Activated CD8-positive, alpha-beta memory T cell treated with anti-CD3 and anti-CD28 coated beads, Interleukin-2, amount 50 U/mL, for 4 hours (primary cell): ENCODE measurements at regions not wholly inside any gene's neighbourhood (a gene's known extent, or its start where the extent isn't known, plus 50 kb on each side); places are given as distances from the start of the nearest gene placed in this dataset.

ENCODE experiments used
- DNase-seq: peaks from one replicate; pipeline ENCODE4 v3.0.0-alpha.2; 2020

DNA sequence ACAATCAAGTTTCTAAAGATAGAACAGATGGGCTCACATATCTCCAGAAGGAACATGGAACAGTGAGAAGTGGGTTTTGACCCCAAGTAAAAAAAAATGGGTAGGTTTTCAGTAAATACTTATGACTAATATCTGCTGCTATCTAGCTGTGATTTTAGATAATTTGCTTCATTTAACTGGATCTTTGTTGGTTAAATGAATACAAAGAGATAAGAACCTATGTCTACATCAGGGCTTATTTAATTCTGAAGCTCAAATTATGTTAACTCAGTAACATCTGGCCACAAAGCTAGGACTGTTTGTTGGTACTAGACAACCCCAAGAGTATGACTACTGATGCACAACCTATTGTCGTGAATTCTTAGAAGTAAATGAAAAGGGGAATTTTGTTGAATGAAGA, 144.4 kb upstream of the SESN3 start:
- no peak for DNase-seq

- no peak for DNase-seq
These were observed 143.1 kb upstream of the SESN3 start for GRCh38 chr11:95374105-95374504.

DNA sequence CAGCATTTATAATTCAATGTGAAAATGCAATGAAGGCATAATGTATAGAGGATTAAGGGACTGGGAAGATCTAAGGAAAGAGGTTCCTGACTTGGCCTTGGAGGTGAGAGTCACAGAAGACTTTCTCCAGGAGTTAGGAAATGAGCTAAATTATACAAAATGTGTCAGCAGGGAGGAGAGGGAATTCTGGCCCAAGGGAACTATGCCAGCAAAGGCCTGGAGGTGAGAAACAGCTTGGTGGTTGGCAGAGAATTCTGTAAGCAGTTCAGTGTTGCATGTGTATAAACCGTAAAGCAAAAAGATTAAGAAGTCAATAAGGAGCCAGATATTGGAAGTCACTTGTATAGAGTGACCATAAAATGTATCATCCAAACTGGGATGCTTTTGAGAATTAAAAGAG, 142.2 kb upstream of the SESN3 start:
- DNase-seq: no peak

DNA sequence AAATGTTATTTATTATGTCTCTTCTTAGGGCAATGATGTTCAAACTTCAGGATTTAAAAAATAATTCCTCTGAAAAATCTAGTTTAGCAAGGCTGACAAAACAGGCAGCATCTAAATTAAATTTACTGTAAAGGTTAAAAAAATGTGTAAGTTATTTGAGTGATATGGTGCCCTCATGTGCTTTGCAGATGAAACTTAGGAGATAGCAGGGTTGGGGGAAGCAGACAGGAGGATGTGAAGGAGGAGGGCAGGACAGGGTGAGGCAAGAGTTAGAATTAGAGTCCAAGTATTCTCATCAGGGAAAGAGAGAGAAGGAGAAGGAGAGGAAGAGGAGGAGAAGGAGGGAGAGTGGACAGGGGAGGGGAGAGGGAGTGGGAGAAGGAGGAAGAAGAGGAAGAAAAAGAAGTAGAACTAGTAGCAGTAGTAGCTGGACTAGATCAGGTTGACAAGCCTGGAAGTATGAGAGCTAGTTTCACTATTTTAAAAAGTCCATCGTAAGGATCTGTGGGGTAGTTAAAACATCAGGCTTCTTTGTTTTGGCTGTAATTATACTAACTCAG, 141.2 kb upstream of the SESN3 start:
- DNase-seq: no peak

DNA sequence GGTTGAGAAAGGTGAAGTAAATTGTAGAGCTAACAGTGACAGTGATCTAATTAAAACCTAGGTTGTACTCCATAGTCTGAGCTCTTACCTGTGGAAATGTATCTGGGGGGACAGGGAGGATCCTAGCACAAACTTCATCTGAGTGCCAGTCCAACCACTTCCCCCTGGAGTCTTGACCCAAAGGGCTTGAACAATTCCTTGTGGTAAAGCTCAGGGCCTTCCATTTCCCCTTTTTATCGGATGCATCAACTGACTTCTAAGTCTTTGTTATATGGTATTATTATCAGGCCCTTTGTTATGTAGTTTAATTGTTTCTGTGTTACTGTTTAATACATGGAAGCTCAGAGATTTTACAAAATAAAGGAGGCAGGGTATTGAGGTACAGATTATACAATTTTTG, 140.2 kb upstream of the SESN3 start:
- no peak for DNase-seq

- DNase-seq: no peak
These were observed 136.7 kb upstream of the SESN3 start for GRCh38 chr11:95367726-95368125.

- no peak for DNase-seq
These were observed 134.3 kb upstream of the SESN3 start for GRCh38 chr11:95365348-95365747.

DNA sequence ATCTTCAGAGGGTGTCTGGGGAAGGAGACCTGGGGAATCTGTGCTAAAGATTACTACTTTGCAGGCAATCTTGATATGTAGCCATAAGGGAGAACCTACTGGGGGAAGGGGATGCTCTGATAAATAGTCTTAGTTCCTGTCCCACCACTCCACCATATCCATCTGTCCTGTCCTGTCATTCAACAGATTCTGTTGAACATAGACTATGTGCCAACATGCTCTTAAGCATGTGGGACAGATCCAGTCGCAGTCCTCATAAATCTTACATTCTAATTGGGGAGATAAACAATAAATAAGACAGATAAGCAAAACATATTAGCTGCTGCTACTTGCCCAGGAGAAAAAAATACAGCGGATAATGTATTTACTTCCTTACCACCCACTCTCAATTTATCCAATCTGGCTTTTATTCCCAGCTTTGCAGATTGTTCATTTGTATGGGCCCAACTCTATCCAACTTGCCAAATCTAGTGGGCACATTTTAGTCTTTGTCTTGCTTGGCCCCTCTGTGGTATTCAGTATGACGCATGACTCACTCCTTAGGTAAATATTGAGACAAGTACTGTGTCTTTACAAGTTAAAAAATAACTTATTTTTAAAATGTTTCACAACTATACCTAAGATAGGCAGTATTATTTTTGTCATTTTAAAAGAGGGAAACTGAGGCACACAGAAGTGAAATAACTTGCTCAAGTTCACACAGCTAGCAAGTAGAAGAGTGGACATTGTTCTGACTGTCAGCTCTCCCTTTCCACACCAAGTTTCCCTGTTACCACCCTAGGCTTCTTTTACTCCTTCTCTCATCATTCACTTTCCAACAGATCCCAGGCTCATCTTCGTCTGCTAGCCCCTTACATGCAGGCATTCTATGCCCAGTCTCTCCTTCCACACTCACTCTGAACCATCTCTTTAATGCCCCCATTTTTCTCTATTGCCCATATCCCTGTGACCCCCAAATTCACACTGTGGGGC, 133.6 kb upstream of the SESN3 start:
- no peak for DNase-seq

DNA sequence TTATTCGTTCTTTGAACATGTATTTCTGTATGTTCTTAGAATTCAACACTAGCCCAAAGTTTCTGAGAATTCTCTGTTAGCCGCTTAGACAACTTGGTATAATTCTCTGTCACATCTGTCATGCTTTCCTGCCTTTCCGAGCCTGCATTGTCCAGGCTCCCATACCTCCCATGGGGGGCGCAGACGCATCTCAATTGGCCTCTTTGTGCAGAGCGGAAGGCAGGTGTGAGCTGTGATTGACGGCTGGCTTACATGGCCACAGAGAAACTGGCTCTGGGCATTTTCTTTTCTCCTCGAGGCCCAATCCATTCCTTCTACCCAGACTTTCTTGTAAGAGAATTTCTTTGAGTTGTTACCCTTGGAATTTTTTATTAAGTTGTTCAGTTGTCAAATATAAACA, 132.7 kb upstream of the SESN3 start:
- no peak for DNase-seq

DNA sequence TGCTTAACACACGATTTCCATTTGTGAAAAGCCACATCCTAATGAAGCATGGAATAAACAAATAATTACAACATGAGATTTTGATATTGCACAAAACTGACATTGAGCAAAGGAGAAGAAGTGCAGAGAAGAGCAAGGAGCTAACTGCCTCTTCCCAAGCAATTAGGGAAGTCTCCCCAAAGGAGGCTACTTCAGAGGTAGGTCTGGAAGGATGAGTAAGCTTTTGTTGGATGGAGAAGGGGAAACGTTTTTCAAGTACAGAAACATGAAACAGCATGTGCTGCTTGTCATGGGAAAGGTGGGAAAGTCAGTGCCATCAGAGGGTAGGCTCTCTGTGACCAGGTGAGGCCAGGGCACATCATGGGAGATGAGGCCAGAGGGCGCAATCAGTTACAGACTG, 132.2 kb upstream of the SESN3 start:
- DNase-seq: no peak

GRCh38 chr11:95361180-95361579, 130.2 kb upstream of the SESN3 start:
- no peak for DNase-seq

DNA sequence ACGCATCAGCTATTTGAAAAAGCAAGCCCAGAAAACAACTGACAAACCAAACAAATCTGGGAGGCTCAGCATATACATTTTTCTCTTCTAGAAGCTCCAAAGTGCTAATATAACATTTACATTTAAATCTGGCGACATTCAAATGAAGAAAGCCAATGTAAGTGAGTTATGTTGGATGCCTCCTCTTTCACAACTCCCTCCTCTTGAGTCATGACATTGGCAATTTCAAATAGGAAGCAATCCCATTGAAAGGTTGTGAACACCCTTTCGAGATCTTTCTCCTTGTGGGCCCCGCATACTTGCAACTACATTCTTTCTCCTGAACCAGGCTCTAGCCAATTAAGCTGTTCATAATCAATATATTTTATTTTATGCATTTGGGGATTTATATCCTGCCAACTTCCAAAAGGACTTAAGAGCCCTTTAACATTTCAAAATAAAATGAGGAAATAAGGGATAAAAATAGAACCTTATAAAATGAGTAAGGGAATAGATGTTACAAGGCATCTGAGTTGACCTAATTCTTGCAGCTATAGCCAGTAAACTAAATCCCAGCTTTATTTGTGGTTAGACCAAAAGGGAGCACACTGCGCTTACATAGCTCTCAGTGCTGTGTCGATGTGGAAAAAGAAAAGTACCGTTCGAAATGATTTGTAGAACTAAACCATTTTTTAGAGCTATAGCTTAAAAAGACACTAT, 129.5 kb upstream of the SESN3 start:
- no peak for DNase-seq

- no peak for DNase-seq
These were observed 128.8 kb upstream of the SESN3 start for GRCh38 chr11:95359756-95360155.

GRCh38 chr11:95359341-95359663, 128.3 kb upstream of the SESN3 start:
- no peak for DNase-seq

GRCh38 chr11:95358511-95359340, 127.7 kb upstream of the SESN3 start:
- DNase-seq: no peak

DNA sequence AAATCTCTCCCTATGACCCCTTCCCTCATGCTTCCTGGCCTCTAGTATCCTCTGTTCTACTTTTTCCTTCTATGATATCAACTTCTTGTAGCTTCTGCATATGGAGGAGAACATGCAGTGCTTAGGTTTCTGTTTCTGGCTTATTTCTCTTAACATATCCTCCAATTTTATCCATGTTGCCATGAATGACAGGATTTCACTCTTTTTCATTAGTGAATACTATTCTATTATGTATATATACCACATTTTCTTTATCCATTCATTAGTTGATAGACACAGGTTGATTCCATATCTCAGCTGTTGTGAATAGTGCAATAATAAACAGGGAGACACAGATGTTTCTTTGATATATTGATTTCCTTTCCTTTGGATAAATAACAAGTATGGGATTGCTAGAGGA, 123.3 kb upstream of the SESN3 start:
- DNase-seq: no peak

- DNase-seq: no peak
These were observed 122.7 kb upstream of the SESN3 start for GRCh38 chr11:95353706-95354105.

DNA sequence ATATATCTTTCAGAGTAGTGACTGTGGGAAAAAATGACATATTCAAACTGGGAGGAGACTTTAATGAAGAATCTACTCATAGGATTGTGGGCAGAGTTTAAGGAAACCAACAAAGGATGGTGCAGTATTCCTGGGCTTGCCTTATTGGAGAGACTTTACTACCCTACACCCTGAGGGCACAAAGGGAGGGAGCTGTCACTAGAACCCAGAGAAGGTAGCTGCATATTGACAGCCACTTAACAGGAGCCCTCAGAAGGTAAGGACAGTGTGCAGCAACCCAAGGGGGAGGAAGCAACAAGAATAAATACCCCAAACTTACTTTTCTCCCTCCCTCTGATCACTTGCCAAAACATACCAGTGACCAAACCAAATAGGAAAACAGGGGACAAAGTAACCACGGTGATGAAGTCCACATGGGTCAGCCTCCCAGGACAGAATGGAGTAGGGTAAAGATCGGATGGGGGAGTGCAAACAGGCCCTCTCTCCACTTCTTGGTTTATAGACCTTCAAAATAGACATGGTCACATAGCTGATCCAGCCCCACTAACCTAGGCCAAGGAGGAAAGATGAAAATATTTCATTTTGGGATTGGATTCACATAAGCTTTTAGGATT, 121.8 kb upstream of the SESN3 start:
- no peak for DNase-seq

- no peak for DNase-seq
These were observed 118.4 kb upstream of the SESN3 start for GRCh38 chr11:95349345-95349942.

- no peak for DNase-seq
These were observed 115.3 kb upstream of the SESN3 start for GRCh38 chr11:95346265-95346664.

GRCh38 chr11:95345651-95346050, 114.6 kb upstream of the SESN3 start:
- no peak for DNase-seq

DNA sequence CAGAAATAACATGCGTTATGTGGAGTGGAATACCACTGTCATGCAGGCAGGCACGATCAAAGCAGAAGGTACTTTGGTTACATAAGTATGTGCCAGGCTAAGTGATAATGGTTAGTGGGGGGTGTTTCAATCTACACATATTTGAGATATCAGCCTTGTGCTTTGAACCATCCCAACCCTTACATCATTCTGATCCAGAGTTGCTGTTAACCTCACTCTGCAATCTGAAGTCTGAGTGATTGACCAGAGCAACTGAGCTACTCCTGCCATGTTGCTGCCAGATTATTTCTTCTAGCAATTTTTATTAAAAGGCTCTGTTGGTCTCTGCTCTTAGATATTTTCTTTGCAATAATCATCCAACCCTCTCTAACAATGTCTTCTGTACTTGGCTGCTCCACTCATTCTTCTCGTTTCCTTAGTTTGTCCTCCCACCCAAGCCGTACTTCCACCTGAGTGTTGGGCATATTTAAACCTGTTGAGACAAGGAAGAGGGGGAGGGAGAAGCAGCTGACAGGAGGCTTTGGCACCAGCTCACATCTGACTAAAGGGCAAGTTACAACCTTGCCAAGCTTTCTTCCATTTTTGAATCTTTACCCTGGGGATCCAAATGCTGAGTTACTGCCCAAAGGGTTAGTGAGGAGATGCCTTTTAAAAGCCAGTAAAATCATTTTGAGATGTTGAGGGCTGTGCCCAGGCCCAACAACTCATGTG, 114.1 kb upstream of the SESN3 start:
- no peak for DNase-seq
